ENCODE measurements at regions not wholly inside any gene's neighbourhood (a gene's known extent, or its start where the extent isn't known, plus 50 kb on each side); places are given as distances from the start of the nearest gene placed in this dataset.

DNA sequence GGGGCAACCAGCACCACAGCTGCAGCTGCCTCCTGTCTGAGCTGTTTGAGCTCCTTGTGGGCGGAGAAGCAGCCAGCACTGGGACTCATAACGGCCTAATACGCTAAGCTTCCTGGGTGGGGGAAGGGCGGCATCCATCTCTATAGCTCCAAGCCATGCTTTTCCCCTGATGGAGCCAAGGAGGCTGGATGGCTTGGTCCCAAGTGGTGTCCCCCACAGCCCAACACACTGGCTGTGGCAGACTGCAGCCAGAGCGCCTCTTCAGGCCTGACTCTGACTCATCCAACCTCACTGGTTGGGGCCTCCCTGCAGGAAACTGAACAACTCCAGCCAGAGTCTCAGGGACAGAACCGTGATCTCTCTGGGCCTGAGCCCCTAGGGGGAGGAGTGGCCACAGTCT is 537.3 kb downstream of the SUCLA2 start (continued):
- TF ChIP-seq, protein P1, sequence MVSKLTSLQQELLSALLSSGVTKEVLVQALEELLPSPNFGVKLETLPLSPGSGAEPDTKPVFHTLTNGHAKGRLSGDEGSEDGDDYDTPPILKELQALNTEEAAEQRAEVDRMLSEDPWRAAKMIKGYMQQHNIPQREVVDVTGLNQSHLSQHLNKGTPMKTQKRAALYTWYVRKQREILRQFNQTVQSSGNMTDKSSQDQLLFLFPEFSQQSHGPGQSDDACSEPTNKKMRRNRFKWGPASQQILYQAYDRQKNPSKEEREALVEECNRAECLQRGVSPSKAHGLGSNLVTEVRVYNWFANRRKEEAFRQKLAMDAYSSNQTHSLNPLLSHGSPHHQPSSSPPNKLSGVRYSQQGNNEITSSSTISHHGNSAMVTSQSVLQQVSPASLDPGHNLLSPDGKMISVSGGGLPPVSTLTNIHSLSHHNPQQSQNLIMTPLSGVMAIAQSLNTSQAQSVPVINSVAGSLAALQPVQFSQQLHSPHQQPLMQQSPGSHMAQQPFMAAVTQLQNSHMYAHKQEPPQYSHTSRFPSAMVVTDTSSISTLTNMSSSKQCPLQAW (CRISPR knock-in tag; IDR thresholded peaks at IDR 0.05): no peak

DNA sequence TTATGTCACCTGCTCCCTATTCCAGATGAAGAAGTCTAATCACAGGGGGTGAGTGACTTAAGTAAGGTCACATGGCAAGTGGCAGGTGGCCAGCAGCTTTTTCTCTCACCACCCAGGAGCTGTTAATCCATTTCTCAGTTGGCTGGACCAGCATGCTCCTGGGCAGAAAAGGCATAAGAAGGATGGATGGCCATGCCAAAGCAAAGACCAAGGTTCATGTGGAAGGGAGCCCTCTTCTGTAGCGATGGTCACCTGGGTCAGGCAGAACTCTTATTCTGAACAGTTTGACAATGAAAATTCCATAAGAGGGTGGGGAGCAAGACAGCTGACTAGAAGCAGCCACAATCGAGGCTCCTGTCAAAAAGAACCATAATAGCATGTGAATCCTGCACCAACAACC is 538.1 kb downstream of the SUCLA2 start:
- Histone ChIP-seq H3K36me3 (replicated peaks in 1 of 2; ENCODE audit: control insufficient read depth in 1 of 2, insufficient read depth in 2 of 2, low read length in 2 of 2) (no peaks in the 10 kb centered on the region), H3K9ac (ENCODE audit: insufficient read depth, low read depth, low read length) (no peak overlapping the region), H3K79me2 (ENCODE audit: insufficient read depth, low read length) (no peaks in the 10 kb centered on the region), H3K27ac (ENCODE audit: extremely low read length, insufficient read depth, low read length) (no peak overlapping the region), H3K9me3 (ENCODE audit: low read length) (no peaks in the 10 kb centered on the region), H3K4me2 (ENCODE audit: low read depth, low read length) (no peak overlapping the region), H4K20me1 (ENCODE audit: insufficient read depth, low read length) (no peaks in the 10 kb centered on the region), H2AFZ (ENCODE audit: low read length) (no peak overlapping the region), H3K4me3 (replicated peaks in 1 of 3; ENCODE audit: insufficient read depth in 1 of 3, low read depth in 2 of 3, low read length in 3 of 3) (no peak overlapping the region), H3K27me3 (ENCODE audit: control insufficient read depth in 1 of 2, insufficient read depth in 2 of 2, low read length in 2 of 2) (no peaks in the 10 kb centered on the region), H3K4me1 (ENCODE audit: insufficient read depth, low read length) (no peaks in the 10 kb centered on the region)
- 5% methylated on average over 2 of the region's 2 CpGs for WGBS (ENCODE audit: low lambda C conversion rate)
- intact Hi-C loops (cut with micrococcal nuclease; ENCODE audit: unreplicated experiment): no loop called here
- ChIA-PET POLR2A (no interaction called here), CTCF (ENCODE audit: low intra/inter-chr PET ratio, low total read pairs) (no interaction called here)
- ATAC-seq (no peak), FAIRE-seq (no peak), DNase-seq (ENCODE audit: low spot score) (no peak)
- no TSS peak for BruUV-seq (replicated peaks)
- in situ Hi-C loops (cut with HindIII; ENCODE audit: extremely low pct_ligation_motif_present, low pct_unique_long_range_greater_than_20kb): no loop called here
- no peak for TF ChIP-seq ZNF274 (CRISPR knock-in tag; IDR thresholded peaks at IDR 0.05)
- no peak for TF ChIP-seq NR3C1 (CRISPR knock-in tag; IDR thresholded peaks at IDR 0.05)

- Histone ChIP-seq H3K9ac (ENCODE audit: insufficient read depth, low read depth, low read length) (no peak overlapping the region), H3K79me2 (ENCODE audit: insufficient read depth, low read length) (no peaks in the 10 kb centered on the region), H3K4me1 (ENCODE audit: insufficient read depth, low read length) (no peaks in the 10 kb centered on the region), H3K36me3 (replicated peaks in 1 of 2; ENCODE audit: control insufficient read depth in 1 of 2, insufficient read depth in 2 of 2, low read length in 2 of 2) (no peaks in the 10 kb centered on the region), H3K4me2 (ENCODE audit: low read depth, low read length) (no peak overlapping the region), H3K27me3 (ENCODE audit: control insufficient read depth in 1 of 2, insufficient read depth in 2 of 2, low read length in 2 of 2) (no peaks in the 10 kb centered on the region), H3K4me3 (replicated peaks in 1 of 3; ENCODE audit: insufficient read depth in 1 of 3, low read depth in 2 of 3, low read length in 3 of 3) (no peak overlapping the region), H3K27ac (ENCODE audit: extremely low read length, insufficient read depth, low read length) (no peak overlapping the region), H2AFZ (ENCODE audit: low read length) (no peak overlapping the region), H3K9me3 (ENCODE audit: low read length) (no peaks in the 10 kb centered on the region), H4K20me1 (ENCODE audit: insufficient read depth, low read length) (no peaks in the 10 kb centered on the region)
- DNase-seq (ENCODE audit: low spot score) (no peak), FAIRE-seq (no peak), ATAC-seq (no peak)
- CTCF ChIA-PET (ENCODE audit: low intra/inter-chr PET ratio, low total read pairs): no interaction called here
- POLR2A ChIA-PET: no interaction called here
- BruUV-seq (replicated peaks): no TSS peak
- 3% methylated on average over 1 of the region's 1 CpG for WGBS (ENCODE audit: low lambda C conversion rate)
- intact Hi-C loops (cut with micrococcal nuclease; ENCODE audit: unreplicated experiment) (no loop called here), in situ Hi-C loops (cut with HindIII; ENCODE audit: extremely low pct_ligation_motif_present, low pct_unique_long_range_greater_than_20kb) (no loop called here)
- TF ChIP-seq ZNF546 (CRISPR knock-in tag; conservative IDR thresholded peaks at IDR 0.05) (no peak), ZNF703 (CRISPR knock-in tag; IDR thresholded peaks at IDR 0.05; ENCODE audit: borderline replicate concordance) (no peak), ZNF609 (CRISPR knock-in tag; IDR thresholded peaks at IDR 0.05; ENCODE audit: borderline replicate concordance) (no peak), GLI4 (CRISPR knock-in tag; IDR thresholded peaks at IDR 0.05; ENCODE audit: borderline replicate concordance) (no peak), HOXD1 (CRISPR knock-in tag; IDR thresholded peaks at IDR 0.05) (no peak), ZSCAN9 (CRISPR knock-in tag; IDR thresholded peaks at IDR 0.05; ENCODE audit: borderline replicate concordance) (no peak), CBX1 (IDR thresholded peaks at IDR 0.05; ENCODE audit: low read depth) (no peak), ZBTB7A (CRISPR knock-in tag; IDR thresholded peaks at IDR 0.05) (no peak)
- TF ChIP-seq, protein P2, sequence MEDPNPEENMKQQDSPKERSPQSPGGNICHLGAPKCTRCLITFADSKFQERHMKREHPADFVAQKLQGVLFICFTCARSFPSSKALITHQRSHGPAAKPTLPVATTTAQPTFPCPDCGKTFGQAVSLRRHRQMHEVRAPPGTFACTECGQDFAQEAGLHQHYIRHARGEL (CRISPR knock-in tag; IDR thresholded peaks at IDR 0.05): no peak
Measured at GRCh38 chr13:47461816-47462215, 539.3 kb downstream of the SUCLA2 start.

Measured in HepG2 (cell line).